ENCODE measurements at regions not wholly inside any gene's neighbourhood (a gene's known extent, or its start where the extent isn't known, plus 50 kb on each side); places are given as distances from the start of the nearest gene placed in this dataset.
"Not testable (repeated sequence)": the region's sequence is repeated elsewhere in the genome, so short reads cannot be mapped to it uniquely, and the experiment has no call there.

DNA sequence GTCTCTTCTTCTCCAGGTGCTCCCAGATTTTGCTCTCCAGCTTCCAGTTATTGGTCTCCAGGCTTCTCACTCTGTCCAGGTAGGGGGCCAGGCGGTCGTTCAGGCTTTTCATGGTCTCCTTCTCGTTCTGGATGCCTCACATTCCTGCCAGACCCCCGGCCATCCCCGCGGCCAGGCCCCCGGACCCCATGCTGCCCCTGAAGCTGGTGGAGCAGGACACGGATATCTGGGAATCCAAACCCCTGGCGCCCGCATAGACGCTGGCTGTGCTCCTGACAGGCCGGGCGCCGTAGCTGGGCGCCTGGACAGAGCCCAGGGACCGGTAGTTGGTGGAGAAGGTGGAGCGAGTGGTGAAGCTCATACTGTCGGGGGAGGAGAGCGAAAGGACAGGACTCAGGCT is 534.4 kb upstream of the TLE4 start:
- no peak for DNase-seq

GRCh38 chr9:79040671-79041070 is 531.1 kb upstream of the TLE4 start:
- no peak for DNase-seq

GRCh38 chr9:79041266-79041665 is 530.5 kb upstream of the TLE4 start:
- DNase-seq: no peak

- no peak for DNase-seq
Observed at GRCh38 chr9:79043916-79044315, 527.8 kb upstream of the TLE4 start.

GRCh38 chr9:79046401-79046800 is 525.4 kb upstream of the TLE4 start:
- DNase-seq: no peak

DNA sequence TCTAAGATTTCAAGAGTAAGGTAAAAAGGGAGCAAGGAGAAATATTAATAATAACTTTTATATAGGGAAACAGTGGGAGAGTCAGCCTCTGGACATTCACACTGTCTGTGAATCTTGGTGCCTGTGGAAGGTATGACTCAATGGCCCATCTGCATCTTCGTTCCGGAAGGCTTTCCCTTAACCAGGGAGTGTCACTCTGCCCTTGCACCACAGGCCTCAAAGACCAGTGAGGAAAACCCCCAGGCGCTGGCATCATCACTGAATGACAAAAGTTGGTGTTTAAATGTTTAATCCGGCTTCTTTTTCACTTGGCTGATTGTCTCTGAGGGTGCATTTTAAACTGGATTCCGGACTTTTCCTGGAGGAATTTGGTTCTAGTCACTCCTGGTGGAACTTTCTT is 522.4 kb upstream of the TLE4 start:
- no peak for DNase-seq

- no peak for DNase-seq
Observed at GRCh38 chr9:79053598-79053997, 518.2 kb upstream of the TLE4 start.

DNA sequence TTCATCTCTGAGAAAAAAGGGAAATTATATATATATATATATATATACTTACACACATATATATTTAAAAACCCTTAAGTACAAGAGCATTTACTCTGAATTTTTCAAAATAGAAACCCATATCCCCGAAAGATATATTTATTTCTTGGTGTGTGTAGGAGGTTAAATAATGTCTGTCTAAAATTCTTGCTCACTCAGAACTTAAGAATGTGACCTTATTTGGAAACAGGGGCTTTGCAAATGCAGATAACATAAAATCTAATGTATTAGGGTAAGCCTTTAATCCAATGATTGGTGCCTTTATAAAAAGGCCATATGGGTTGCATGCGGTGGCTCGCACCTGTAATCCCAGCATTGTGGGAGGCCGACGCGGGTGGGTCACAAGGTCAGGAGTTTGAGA is 517.3 kb upstream of the TLE4 start:
- DNase-seq: no peak

GRCh38 chr9:79056041-79056440 is 515.7 kb upstream of the TLE4 start:
- DNase-seq: no peak

DNA sequence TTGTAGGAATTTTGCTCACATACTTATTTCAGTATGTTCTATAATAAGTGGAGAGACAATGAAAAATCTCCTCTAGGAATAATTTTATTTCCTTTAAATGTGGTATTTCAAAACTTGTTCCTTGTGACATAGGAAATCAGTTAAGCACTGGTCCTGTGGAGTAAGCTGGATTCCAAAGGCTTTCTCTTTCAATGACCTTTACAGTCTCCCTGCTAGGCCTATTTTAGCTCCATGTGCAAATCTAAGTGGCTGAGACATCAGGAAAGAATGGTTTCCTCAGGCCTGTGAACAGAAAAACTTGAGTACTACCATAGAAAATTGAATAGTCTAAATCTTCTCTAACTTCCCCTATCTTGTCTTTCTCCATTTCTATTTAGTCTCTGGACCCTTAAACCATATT is 514.2 kb upstream of the TLE4 start:
- DNase-seq: no peak

DNA sequence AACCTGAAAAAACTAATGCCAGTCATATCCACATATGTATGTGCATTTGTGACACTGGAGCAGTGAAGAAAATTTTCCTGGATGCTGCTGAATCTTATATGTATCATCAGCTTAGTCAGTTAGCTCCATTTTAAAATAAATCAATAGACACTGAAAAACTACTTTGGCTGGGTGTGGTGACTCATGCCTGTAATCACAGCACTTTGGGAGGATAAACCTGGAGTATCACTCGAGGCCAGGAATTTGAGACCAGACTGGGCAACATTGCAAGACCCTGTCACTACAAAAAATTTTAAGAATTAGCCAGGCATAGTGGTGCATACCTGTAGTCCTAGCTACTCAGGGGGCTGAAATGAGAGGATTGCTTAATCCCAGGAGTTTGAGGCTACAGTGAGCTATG is 511.0 kb upstream of the TLE4 start:
- no peak for DNase-seq

GRCh38 chr9:79061752-79062616 is 509.8 kb upstream of the TLE4 start:
- DNase-seq: no peak

- no peak for DNase-seq
Observed at GRCh38 chr9:79073201-79073600, 498.6 kb upstream of the TLE4 start.

GRCh38 chr9:79080536-79080935 is 491.2 kb upstream of the TLE4 start:
- no peak for DNase-seq

DNA sequence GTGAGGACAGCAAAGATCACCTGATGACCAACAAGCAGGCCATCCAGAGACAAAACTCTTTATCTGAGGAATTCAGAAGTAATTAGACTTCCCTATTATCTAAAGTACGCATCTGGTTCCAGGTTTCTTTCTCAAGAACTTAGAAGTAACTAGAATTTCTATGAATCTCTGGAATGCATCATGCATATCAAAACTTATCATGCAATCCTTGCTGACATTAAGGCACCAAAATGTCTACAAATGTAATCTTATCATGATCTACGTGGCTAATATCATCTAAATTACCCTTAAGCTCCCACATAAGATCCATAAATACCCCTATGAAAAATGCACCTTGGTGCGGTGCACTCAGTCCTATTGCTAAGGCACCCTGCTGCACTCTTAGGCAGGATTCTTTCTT is 488.1 kb upstream of the TLE4 start:
- DNase-seq: no peak

- no peak for DNase-seq
Observed at GRCh38 chr9:79087133-79087532, 484.6 kb upstream of the TLE4 start.

- no peak for DNase-seq
Observed at GRCh38 chr9:79089054-79089560, 482.7 kb upstream of the TLE4 start.

GRCh38 chr9:79089851-79090250 is 481.9 kb upstream of the TLE4 start:
- not testable (repeated sequence) for DNase-seq

DNA sequence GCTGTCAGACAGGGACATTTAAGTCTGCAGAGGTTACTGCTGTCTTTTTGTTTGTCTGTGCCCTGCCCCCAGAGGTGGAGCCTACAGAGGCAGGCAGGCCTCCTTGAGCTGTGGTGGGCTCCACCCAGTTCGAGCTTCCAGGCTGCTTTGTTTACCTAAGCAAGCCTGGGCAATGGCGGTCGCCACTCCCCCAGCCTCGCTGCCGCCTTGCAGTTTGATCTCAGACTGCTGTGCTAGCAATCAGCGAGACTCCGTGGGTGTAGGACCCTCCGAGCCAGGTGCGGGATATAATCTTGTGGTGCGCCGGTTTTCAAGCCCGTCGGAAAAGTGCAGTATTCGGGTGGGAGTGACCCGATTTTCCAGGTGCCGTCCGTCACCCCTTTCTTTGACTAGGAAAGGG is 468.5 kb upstream of the TLE4 start:
- not testable (repeated sequence) for DNase-seq

GRCh38 chr9:79104216-79104615 is 467.5 kb upstream of the TLE4 start:
- DNase-seq: no peak

- no peak for DNase-seq
Observed at GRCh38 chr9:79104951-79105350, 466.8 kb upstream of the TLE4 start.

- no peak for DNase-seq
Observed at GRCh38 chr9:79107911-79108676, 463.7 kb upstream of the TLE4 start.

GRCh38 chr9:79111653-79112052 is 460.1 kb upstream of the TLE4 start:
- DNase-seq: no peak

DNA sequence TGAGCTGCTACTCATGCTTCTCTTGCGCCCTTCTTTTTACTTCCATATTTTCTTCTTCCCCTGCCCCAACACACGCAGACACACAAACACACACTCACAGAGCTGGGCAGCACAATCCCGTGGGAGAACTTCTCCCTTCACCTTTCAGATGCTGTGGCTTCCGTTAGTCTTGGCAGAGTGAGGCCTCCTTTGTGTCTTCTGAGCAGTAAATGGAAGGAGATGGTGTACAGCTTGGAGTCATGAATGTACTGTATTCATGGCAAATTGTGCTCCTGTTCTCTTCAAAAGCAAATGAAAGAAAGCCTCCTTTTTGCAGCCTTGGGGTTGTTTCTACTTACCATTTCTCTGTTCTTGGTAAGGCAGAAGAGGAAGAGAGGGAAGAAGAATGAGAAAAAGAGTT is 456.6 kb upstream of the TLE4 start:
- DNase-seq: no peak

All from activated effector memory CD4-positive, alpha-beta T cell treated with anti-CD3 and anti-CD28 coated beads, Interleukin-2, amount 50 U/mL, for 16 hours (primary cell).